ENCODE measurements at regions not wholly inside any gene's neighbourhood (a gene's known extent, or its start where the extent isn't known, plus 50 kb on each side); places are given as distances from the start of the nearest gene placed in this dataset.

DNA sequence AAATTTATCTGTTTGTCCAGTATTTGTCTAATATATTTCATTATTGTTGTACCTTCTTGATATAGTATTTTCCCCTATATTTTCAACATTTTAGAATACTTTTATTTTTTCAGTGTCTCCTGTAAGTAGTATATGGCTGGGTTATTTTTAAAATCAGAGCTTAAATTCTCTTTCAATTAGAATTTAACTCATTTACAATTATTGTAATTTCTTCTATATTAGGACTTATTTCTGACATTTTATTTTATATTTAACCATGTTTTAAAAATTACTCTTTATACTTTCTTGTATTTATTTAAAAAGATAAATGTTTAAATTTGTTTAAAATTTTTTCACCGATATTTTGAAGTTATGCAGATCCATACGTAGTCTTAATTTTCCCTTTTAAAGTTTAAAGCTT is 220.0 kb upstream of the NPVF start:
- Histone ChIP-seq H3K36me3 (no peaks in the 10 kb centered on the region), H3K27ac (no peak overlapping the region), H3K9me3 (no peaks in the 10 kb centered on the region), H3K4me3 (replicated peaks in 1 of 3) (no peak overlapping the region), H3K27me3 (no peaks in the 10 kb centered on the region), H3K4me1 (no peaks in the 10 kb centered on the region)
- intact Hi-C loops (cut with DNase I): no loop called here
- DNase-seq: no peak
- WGBS, 2 donors: 98 to 99% methylated on average over 2 of the region's 2 CpGs
- TF ChIP-seq, protein P1, sequence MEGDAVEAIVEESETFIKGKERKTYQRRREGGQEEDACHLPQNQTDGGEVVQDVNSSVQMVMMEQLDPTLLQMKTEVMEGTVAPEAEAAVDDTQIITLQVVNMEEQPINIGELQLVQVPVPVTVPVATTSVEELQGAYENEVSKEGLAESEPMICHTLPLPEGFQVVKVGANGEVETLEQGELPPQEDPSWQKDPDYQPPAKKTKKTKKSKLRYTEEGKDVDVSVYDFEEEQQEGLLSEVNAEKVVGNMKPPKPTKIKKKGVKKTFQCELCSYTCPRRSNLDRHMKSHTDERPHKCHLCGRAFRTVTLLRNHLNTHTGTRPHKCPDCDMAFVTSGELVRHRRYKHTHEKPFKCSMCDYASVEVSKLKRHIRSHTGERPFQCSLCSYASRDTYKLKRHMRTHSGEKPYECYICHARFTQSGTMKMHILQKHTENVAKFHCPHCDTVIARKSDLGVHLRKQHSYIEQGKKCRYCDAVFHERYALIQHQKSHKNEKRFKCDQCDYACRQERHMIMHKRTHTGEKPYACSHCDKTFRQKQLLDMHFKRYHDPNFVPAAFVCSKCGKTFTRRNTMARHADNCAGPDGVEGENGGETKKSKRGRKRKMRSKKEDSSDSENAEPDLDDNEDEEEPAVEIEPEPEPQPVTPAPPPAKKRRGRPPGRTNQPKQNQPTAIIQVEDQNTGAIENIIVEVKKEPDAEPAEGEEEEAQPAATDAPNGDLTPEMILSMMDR (IDR thresholded peaks at IDR 0.05): no peak
- TF ChIP-seq POLR2A (IDR thresholded peaks at IDR 0.05): no peak

DNA sequence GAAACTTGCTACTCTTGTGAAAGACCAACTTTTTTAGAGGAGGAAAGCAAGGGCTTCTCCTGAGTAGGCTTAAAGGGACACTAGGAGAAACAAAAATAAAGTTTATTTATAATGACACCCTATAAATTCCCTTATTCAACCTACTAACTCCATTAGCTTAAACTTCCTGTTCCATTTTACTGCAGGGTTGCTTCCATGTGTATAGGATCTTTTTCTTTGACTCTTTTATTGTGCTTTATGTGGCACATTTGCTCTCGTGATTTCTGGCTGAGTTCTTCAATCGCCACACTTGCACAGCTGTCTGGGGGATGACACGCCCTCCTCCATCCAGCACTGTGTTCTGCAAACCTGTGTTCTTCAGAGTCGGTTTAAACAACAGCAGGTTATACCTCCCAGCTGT is 225.7 kb upstream of the NPVF start:
- no peak overlapping the region for H3K4me3 ChIP-seq (replicated peaks in 1 of 3)
- H3K27me3 ChIP-seq: no peaks in the 10 kb centered on the region
- no peak overlapping the region for H3K27ac ChIP-seq
- no peak for DNase-seq
- no peaks in the 10 kb centered on the region for H3K36me3 ChIP-seq
- no peaks in the 10 kb centered on the region for H3K9me3 ChIP-seq
- TF ChIP-seq, protein P1 (IDR thresholded peaks at IDR 0.05): no peak
- TF ChIP-seq POLR2A (IDR thresholded peaks at IDR 0.05): no peak
- intact Hi-C loops (cut with DNase I): no loop called here
- peaks cover 15 to 17% of the 10 kb centered on the region in 2 donors for H3K4me1 ChIP-seq
- WGBS, 2 donors: 76 to 82% methylated on average over 4 of the region's 4 CpGs

DNA sequence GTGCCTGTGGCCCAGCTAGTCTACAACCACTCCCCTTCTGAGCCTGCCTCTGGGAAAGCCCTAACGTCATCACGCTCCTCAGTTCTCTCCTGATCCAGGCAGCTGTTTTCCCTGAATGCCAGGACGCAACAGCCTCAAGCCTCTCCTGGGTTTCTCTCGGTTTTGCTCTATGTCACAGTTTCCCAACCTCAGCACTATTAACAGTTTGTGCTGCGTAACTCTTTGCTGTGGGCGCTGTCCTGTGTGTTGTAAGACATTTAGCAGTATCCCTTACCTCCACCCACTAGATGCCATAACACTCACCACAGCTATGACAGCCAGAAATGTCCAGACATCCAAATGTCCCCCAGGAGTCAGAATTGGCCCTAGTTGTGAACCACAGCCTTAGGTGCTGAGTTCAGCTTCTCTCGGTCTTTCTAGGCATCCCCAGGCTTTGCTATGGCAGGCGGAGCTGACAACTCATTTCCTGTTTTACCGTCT is 226.3 kb upstream of the NPVF start:
- H3K27ac ChIP-seq: peak overlapping the region in 1 of 3 donors; percentile 7
- no peaks in the 10 kb centered on the region for H3K9me3 ChIP-seq
- peak in 1 of 2 donors; percentile 3 for DNase-seq
- TF ChIP-seq, protein P1 (IDR thresholded peaks at IDR 0.05): no peak
- no peak for TF ChIP-seq POLR2A (IDR thresholded peaks at IDR 0.05)
- no peak overlapping the region for H3K4me3 ChIP-seq (replicated peaks in 1 of 3)
- peaks cover 15 to 17% of the 10 kb centered on the region in 2 donors for H3K4me1 ChIP-seq
- WGBS, 2 donors: 73 to 77% methylated on average over 9 of the region's 9 CpGs
- intact Hi-C loops (cut with DNase I): no loop called here
- no peaks in the 10 kb centered on the region for H3K36me3 ChIP-seq
- H3K27me3 ChIP-seq: no peaks in the 10 kb centered on the region

DNA sequence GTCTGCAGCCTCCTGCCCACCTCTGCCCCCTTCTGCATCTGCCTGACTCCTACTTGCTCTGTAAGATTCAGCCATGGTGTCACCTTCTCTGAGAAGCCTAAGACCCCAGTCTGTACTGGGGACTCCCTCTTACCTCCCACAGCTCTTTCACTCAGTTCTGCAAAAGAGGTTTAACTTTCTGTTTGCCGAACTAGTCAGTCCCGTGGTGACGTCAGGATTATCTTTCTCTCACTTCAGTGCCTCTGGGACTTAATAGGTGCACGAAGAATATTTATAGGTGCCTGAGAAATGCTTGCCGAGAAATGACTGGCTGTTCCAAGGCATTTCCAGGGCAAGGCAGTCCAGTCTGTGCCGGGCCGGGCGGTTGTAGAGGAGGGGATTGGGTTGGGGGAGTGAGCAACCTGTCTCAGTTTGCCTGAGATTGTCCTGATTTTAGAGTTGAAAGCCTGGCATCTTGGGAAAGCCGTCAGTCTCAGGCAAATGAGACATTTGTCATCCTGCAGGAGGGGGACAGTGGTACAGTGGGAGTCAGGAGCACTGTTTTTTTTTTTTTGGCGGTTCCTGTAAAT is 227.5 kb upstream of the NPVF start:
- Histone ChIP-seq H3K9me3 (no peaks in the 10 kb centered on the region), H3K4me3 (replicated peaks in 1 of 3) (no peak overlapping the region), H3K36me3 (no peaks in the 10 kb centered on the region), H3K4me1 (peaks cover 15 to 17% of the 10 kb centered on the region in 2 donors), H3K27ac (peak overlapping the region in 2 of 3 donors; percentile 58 to 67), H3K27me3 (no peaks in the 10 kb centered on the region)
- WGBS, 2 donors: 87 to 88% methylated on average over 10 of the region's 10 CpGs
- TF ChIP-seq POLR2A (IDR thresholded peaks at IDR 0.05): no peak
- TF ChIP-seq, protein P1 (IDR thresholded peaks at IDR 0.05): no peak
- intact Hi-C loops (cut with DNase I): no loop called here
- DNase-seq: no peak

DNA sequence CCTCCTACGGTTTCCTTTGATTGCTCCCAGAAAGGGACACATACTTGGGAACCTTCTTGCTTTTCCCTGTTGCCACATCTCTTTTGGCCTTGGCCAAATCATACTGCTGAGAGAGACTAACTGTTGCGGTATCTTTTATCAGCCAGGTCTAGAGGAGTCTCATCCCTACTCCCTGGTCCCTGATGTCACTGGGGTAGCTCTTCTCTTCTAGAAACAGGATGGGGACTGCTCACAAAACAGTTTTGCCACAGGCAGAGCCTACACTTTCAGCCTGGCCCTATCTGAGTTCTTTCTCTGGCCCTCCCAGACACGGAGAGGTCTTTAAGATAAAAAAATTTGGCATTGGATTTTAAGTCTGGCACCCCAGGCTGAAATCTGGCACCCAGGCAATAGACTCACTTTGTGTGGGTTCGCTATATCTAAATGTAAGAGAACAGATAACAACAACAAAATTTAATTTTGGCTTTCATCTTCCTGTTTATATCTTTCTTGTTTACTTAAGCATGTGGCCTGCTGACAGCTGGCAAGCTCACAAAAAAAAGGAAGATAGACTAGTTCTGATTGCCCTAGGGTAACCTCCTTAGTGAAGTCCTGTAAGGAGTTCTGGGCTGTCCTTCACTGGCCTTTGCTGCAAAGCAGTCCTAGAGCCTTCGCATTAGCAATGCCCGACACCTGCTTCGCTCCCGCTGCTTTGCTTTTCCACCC is 228.3 kb upstream of the NPVF start:
- peaks cover 15 to 17% of the 10 kb centered on the region in 2 donors for H3K4me1 ChIP-seq
- no peaks in the 10 kb centered on the region for H3K27me3 ChIP-seq
- no peak overlapping the region for H3K4me3 ChIP-seq (replicated peaks in 1 of 3)
- no peak for TF ChIP-seq POLR2A (IDR thresholded peaks at IDR 0.05)
- TF ChIP-seq, protein P1 (IDR thresholded peaks at IDR 0.05): no peak
- H3K27ac ChIP-seq: peak overlapping the region; percentile 58 to 69 (median 67)
- peak; percentile 62 to 84 for DNase-seq
- intact Hi-C loops (cut with DNase I): no loop called here
- 39 to 41% methylated on average over 8 of the region's 8 CpGs for WGBS, 2 donors
- no peaks in the 10 kb centered on the region for H3K9me3 ChIP-seq
- H3K36me3 ChIP-seq: no peaks in the 10 kb centered on the region
